Mucosa of descending colon (tissue), 3 donors: ENCODE measurements at regions not wholly inside any gene's neighbourhood (a gene's known extent, or its start where the extent isn't known, plus 50 kb on each side); places are given as distances from the start of the nearest gene placed in this dataset.

Experiments
- ATAC-seq: fragments of 200-7000 bp; cut with Tn5 transposase; one replicate; pipeline ENCODE4 v1.9.1; 2020; ENCODE audit warnings: mild to moderate bottlenecking, moderate library complexity
- DNase-seq, 3 donors: peaks; one replicate each; pipeline ENCODE4 v3.0.0-alpha.2; 2020
- H3K36me3 ChIP-seq: fragments of 200-600 bp; one replicate; pipeline ENCODE4 v1.8.0; 2021; ENCODE audit warnings: low read depth, mild to moderate bottlenecking
- H3K4me1 ChIP-seq: fragments of 200-600 bp; one replicate; pipeline ENCODE4 v1.8.0; 2021; ENCODE audit warnings: low read depth, mild to moderate bottlenecking
- H3K4me3 ChIP-seq: fragments of 200-600 bp; one replicate; pipeline ENCODE4 v1.8.0; 2021; ENCODE audit warnings: mild to moderate bottlenecking
- H3K9me3 ChIP-seq: fragments of 200-600 bp; one replicate; pipeline ENCODE4 v1.8.0; 2021; ENCODE audit warnings: mild to moderate bottlenecking
- CTCF ChIP-seq: fragments of 200-600 bp; IDR thresholded peaks from one replicate; pipeline ENCODE4 v1.8.0; 2022; ENCODE audit warnings: antibody characterized with exemption, mild to moderate bottlenecking
- intact Hi-C, 2 donors: fragments of 100-400 bp; cut with DNase I in 1 of 2; cut with micrococcal nuclease in 1 of 2; formaldehyde crosslinking; loops; one replicate each; pipeline versions ENCODE4 v1.11.0 to v1.11.1; 2022; cut with DNase I, micrococcal nuclease
- donor health status: DM: no; HTN: no; CAD: no; lungs with moderate emphysema.
- donor health status: DM: no; HTN: no; CAD: no.
- donor health status: DM: no; HTN: yes; CAD: no.

DNA sequence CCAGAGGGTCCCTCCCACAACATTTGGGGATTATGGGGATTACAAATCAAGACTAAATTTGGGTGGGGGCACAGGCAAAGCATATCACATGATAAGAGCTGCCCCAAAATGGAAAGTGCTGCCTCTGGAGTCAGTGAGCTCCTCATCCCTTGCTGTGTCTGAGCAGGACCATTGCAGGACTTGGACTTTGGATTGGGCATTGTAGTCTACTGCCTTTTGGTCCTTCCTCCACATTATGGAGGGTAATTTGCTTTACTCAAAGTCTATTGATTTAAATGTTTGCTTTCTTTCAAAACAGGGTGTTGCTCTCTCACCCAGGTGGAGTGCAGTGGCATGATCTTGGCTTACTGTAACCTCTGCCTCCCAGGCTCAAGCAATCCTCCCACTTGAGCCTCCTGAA, 106.8 kb upstream of the LDAH start:
- no peak for TF ChIP-seq CTCF
- H3K4me1 ChIP-seq: no peaks in the 10 kb centered on the region
- H3K9me3 ChIP-seq: peaks cover 6% of the 10 kb centered on the region
- no peak for ATAC-seq
- no peak overlapping the region for H3K4me3 ChIP-seq
- DNase-seq: no peak
- H3K36me3 ChIP-seq: no peaks in the 10 kb centered on the region
- intact Hi-C loops: no loop called here

- DNase-seq: no peak
- H3K4me1 ChIP-seq: no peaks in the 10 kb centered on the region
- H3K36me3 ChIP-seq: no peaks in the 10 kb centered on the region
- H3K9me3 ChIP-seq: peaks cover 6% of the 10 kb centered on the region
- TF ChIP-seq CTCF: no peak
- no peak for ATAC-seq
- no peak overlapping the region for H3K4me3 ChIP-seq
- intact Hi-C loops: no loop called here
Measured at GRCh38 chr2:20928617-20929016, 105.7 kb upstream of the LDAH start.

- ATAC-seq (no peak), DNase-seq (peak in 1 of 3 donors; percentile 4)
- intact Hi-C loops: no loop called here
- Histone ChIP-seq H3K4me1 (no peaks in the 10 kb centered on the region), H3K9me3 (peaks cover 6% of the 10 kb centered on the region), H3K4me3 (no peak overlapping the region), H3K36me3 (no peaks in the 10 kb centered on the region)
- TF ChIP-seq CTCF: no peak
Measured at GRCh38 chr2:20925265-20925889, 102.5 kb upstream of the LDAH start.

DNA sequence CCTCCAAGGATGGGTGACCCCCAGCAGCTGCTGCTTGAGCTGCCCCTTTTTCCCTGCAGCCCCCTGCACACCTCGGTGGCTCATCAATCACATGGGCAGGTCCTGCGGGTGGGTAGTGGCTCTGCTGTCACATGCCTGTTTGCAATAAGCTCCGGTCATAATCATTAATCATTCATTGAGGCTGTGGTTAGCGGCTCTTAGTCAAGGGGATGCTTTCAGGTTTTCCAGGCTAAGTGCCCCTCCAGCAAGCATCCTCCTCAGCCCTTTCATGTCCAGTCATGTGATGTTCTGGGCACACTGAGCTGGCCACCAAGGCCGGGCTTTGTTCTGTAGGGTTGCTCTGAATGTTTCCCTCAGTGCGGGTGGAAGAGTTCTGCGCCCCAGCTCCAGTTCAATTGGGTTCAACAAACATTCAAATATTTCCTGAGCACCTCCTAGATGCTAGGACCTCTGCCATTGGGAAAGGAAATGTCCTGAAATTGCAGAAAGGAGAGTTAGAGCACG, 96.4 kb upstream of the LDAH start:
- Histone ChIP-seq H3K4me3 (no peak overlapping the region), H3K9me3 (no peaks in the 10 kb centered on the region), H3K36me3 (no peaks in the 10 kb centered on the region), H3K4me1 (no peaks in the 10 kb centered on the region)
- DNase-seq (no peak), ATAC-seq (no peak)
- no peak for TF ChIP-seq CTCF
- intact Hi-C loops: no loop called here

GRCh38 chr2:20917719-20918572, 95.0 kb upstream of the LDAH start:
- Histone ChIP-seq H3K9me3 (no peaks in the 10 kb centered on the region), H3K36me3 (no peaks in the 10 kb centered on the region), H3K4me1 (no peaks in the 10 kb centered on the region), H3K4me3 (no peak overlapping the region)
- no peak for ATAC-seq
- no peak for TF ChIP-seq CTCF
- intact Hi-C loops: no loop called here
- no peak for DNase-seq
